Uterus (tissue), 2 donors: ENCODE measurements at regions not wholly inside any gene's neighbourhood (a gene's known extent, or its start where the extent isn't known, plus 50 kb on each side); places are given as distances from the start of the nearest gene placed in this dataset.

Source experiments
- POLR2A ChIP-seq, 2 donors: fragments of 450-650 bp; IDR thresholded peaks; one replicate each; pipeline ENCODE4 v1.6.1; 2016; ENCODE audit warnings: antibody characterized with exemption in 2 of 2, mild to moderate bottlenecking in 1 of 2, moderate library complexity in 1 of 2
- TF ChIP-seq, protein P1 (sequence below), 4 experiments: fragments of 200-600 bp in 2 of 4; fragments of 450-650 bp in 2 of 4; sonication (generic) in 2 of 4; IDR thresholded peaks; one replicate each; pipeline ENCODE4 v1.5.1; 2016 to 2019; ENCODE audit warnings: antibody characterized with exemption in 4 of 4, mild to moderate bottlenecking in 2 of 4, moderate library complexity in 1 of 4

DNA sequence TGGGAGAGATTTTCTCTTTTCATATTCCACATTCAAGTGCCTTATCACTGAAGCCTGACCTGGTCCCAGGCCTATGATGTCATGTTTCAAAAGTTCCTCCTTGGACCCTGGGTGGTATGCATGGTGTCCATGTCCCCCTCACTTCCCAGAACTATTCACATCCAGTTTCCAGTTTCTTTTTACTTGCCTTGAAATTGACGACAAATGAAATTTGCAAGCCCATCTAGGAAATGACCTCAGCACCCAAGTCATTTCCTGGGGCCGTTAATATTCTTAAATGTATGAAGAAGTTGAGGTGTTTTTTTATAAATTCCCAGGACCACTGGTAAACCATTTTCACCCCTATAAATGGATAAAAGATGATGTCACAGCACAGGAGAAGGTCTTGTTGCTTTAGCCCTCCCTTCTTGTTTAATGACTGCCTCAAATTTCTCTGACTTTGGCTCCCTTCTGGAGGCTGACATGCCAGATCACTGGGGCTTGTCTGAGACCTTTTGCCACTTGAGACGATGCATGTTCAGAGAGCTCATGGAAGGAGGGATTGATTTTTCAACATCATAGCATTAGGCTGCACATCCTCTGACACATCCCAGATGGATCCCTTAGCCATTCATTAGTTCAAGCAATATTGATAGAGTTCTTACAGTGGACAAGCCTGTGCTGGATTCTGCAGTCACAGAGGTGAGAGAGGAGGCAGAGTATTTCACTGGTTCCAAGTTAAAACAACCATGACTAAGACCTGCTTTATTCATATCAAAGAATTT, 221.3 kb downstream of the PLPP3 start:
- TF ChIP-seq, protein P1, sequence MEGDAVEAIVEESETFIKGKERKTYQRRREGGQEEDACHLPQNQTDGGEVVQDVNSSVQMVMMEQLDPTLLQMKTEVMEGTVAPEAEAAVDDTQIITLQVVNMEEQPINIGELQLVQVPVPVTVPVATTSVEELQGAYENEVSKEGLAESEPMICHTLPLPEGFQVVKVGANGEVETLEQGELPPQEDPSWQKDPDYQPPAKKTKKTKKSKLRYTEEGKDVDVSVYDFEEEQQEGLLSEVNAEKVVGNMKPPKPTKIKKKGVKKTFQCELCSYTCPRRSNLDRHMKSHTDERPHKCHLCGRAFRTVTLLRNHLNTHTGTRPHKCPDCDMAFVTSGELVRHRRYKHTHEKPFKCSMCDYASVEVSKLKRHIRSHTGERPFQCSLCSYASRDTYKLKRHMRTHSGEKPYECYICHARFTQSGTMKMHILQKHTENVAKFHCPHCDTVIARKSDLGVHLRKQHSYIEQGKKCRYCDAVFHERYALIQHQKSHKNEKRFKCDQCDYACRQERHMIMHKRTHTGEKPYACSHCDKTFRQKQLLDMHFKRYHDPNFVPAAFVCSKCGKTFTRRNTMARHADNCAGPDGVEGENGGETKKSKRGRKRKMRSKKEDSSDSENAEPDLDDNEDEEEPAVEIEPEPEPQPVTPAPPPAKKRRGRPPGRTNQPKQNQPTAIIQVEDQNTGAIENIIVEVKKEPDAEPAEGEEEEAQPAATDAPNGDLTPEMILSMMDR (IDR thresholded peaks at IDR 0.05), result no peak
- no peak for TF ChIP-seq POLR2A (IDR thresholded peaks at IDR 0.05)
